ENCODE measurements at regions not wholly inside any gene's neighbourhood (a gene's known extent, or its start where the extent isn't known, plus 50 kb on each side); places are given as distances from the start of the nearest gene placed in this dataset.

DNA sequence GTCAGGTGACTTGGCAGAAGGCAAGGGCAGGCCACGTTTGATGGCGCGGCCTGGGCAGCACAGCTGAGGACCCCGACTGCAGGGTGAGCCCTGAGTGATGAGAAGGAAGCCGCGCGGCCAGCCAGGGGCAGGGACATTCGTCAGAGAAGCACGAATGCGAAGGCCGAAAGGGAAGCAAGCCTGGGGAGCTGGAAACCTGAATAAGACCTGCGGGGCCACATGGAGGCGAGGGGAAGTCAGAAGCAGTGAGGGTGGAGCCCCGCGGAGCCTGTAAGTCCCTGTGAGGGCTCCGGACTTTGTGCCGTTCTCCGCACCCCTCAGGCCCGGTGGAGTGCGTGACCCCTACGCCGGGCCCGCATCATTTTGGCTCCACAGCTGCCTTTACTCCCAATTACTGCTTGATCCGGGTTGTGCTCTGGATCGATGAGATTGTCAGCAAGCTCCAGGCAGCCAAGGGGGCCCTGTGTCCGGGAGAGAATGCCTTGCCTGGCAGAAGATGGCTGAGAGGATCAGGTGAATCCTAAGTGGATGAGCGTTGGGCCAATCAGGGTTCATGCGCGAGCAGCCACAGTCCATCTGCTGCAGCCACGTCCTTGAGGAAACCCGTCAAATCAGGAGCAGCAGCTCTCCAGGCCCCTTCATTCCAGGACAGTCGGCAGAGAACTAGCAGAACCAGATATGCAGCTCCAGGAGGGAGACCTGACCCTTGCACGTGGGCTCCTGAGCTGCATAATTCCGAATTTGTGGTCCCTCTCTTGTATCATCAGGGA is 293.3 kb upstream of the SHH start:
- TF ChIP-seq YY1 (IDR thresholded peaks at IDR 0.05; ENCODE audit: low read depth) (no peak), ZBTB7A (IDR thresholded peaks at IDR 0.05; ENCODE audit: low read depth) (no peak), TAF1 (IDR thresholded peaks at IDR 0.05; ENCODE audit: low read depth) (no peak), CREB1 (IDR thresholded peaks at IDR 0.05; ENCODE audit: low read depth) (no peak), EP300 (IDR thresholded peaks at IDR 0.05; ENCODE audit: borderline replicate concordance) (no peak), RAD21 (IDR thresholded peaks at IDR 0.05; ENCODE audit: low read depth) (no peak), TCF12 (IDR thresholded peaks at IDR 0.05; ENCODE audit: low read depth) (no peak)

DNA sequence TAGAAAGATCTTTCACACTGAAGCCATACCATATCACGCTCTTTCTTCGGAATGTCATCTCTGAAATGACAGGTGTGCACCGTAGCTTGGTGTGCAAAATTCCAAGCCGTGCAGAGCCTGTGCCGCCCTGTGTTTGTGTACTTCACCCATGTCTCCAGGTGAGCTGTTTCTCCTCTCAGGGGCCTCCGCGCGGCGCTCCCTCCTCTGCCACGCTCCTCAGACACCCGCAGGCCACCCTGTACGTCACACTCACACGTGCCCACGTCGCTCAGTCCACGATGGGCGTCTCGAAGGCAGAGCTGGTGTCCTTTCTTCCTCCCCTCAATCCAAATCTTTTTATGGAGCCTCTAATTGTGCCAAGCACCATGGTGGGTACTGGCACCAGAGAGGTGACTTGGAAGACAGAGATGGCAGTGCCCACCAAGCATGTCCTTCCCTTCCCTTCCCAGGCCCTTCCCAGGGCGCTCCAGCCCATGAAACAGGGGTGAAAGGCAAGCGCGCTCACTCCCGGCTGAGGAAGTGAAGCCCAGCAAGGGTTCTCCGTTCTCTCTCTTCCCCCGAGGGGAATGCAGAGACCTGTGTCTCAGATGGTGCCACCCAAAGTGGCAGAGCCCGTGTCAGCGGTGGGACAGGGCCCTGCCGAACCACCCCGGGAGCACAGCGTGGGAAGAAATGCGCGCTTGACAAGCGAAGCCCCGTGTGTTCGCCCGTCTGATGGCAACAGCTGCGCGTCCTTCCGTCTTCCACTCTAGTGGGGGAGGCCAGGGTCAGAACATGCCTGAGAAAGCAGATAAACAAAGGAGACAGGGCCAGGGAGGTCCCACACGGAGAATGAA is 292.5 kb upstream of the SHH start:
- TF ChIP-seq CEBPB (IDR thresholded peaks at IDR 0.05) (no peak), TAF1 (IDR thresholded peaks at IDR 0.05; ENCODE audit: low read depth) (no peak), NFIC (IDR thresholded peaks at IDR 0.05) (no peak)

DNA sequence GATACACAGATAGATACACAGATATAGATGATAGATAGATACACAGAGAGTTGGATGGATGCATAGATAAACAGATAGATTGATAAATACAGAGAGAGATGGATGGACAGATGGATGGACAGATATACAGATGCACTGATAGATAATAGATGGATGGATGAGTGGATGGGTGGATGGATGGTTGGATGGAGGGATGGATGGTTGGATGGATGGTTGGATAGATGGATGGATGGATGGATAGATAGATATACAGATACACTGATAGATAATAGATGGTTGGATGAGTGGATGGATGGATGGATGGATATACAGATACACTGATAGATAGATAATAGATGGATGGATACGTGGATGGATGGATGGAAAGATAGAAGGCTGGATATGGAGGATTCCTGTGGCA is 290.0 kb upstream of the SHH start:
- TF ChIP-seq TCF12 (IDR thresholded peaks at IDR 0.05; ENCODE audit: low read depth) (no peak), FOXM1 (IDR thresholded peaks at IDR 0.05; ENCODE audit: borderline replicate concordance, low read depth) (no peak), CREB1 (IDR thresholded peaks at IDR 0.05; ENCODE audit: low read depth) (no peak), YY1 (IDR thresholded peaks at IDR 0.05; ENCODE audit: low read depth) (no peak), EGR1 (IDR thresholded peaks at IDR 0.05) (no peak), TEAD4 (IDR thresholded peaks at IDR 0.05) (no peak), ZBTB7A (IDR thresholded peaks at IDR 0.05; ENCODE audit: low read depth) (no peak), NFIC (IDR thresholded peaks at IDR 0.05) (no peak), CEBPB (IDR thresholded peaks at IDR 0.05) (no peak), RAD21 (IDR thresholded peaks at IDR 0.05; ENCODE audit: low read depth) (no peak), EP300 (IDR thresholded peaks at IDR 0.05; ENCODE audit: borderline replicate concordance) (no peak), TAF1 (IDR thresholded peaks at IDR 0.05; ENCODE audit: low read depth) (no peak)
- TF ChIP-seq, protein P1, sequence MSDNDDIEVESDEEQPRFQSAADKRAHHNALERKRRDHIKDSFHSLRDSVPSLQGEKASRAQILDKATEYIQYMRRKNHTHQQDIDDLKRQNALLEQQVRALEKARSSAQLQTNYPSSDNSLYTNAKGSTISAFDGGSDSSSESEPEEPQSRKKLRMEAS (IDR thresholded peaks at IDR 0.05), result no peak
- TF ChIP-seq, protein P2, sequence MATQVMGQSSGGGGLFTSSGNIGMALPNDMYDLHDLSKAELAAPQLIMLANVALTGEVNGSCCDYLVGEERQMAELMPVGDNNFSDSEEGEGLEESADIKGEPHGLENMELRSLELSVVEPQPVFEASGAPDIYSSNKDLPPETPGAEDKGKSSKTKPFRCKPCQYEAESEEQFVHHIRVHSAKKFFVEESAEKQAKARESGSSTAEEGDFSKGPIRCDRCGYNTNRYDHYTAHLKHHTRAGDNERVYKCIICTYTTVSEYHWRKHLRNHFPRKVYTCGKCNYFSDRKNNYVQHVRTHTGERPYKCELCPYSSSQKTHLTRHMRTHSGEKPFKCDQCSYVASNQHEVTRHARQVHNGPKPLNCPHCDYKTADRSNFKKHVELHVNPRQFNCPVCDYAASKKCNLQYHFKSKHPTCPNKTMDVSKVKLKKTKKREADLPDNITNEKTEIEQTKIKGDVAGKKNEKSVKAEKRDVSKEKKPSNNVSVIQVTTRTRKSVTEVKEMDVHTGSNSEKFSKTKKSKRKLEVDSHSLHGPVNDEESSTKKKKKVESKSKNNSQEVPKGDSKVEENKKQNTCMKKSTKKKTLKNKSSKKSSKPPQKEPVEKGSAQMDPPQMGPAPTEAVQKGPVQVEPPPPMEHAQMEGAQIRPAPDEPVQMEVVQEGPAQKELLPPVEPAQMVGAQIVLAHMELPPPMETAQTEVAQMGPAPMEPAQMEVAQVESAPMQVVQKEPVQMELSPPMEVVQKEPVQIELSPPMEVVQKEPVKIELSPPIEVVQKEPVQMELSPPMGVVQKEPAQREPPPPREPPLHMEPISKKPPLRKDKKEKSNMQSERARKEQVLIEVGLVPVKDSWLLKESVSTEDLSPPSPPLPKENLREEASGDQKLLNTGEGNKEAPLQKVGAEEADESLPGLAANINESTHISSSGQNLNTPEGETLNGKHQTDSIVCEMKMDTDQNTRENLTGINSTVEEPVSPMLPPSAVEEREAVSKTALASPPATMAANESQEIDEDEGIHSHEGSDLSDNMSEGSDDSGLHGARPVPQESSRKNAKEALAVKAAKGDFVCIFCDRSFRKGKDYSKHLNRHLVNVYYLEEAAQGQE (IDR thresholded peaks at IDR 0.05; ENCODE audit: low read depth), result no peak
- TF ChIP-seq, protein P3, sequence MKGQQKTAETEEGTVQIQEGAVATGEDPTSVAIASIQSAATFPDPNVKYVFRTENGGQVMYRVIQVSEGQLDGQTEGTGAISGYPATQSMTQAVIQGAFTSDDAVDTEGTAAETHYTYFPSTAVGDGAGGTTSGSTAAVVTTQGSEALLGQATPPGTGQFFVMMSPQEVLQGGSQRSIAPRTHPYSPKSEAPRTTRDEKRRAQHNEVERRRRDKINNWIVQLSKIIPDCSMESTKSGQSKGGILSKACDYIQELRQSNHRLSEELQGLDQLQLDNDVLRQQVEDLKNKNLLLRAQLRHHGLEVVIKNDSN (IDR thresholded peaks at IDR 0.05), result no peak

DNA sequence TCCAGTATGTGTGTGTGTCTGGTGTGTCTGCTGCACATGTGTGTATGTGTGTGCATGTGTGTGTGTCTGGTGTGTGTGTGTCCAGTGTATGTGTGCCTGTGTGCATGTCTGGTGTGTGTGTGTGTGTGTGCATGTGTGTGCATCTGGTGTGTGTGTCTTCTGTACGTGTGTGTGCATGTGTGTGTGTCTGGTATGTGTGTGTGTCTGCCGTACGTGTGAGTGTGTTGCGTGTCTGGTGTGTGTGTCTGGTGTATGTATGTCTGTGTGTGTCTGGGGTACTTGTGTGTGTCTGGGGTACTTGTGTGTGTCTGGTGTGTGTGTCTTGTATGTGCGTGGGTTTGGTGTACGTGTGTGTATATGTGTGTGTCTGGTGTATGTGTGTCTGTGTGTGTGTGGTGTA is 289.1 kb upstream of the SHH start:
- TF ChIP-seq YY1 (IDR thresholded peaks at IDR 0.05; ENCODE audit: low read depth) (no peak), NFIC (IDR thresholded peaks at IDR 0.05) (no peak), TEAD4 (IDR thresholded peaks at IDR 0.05) (no peak)
- TF ChIP-seq, protein P2 (IDR thresholded peaks at IDR 0.05; ENCODE audit: low read depth), result no peak

DNA sequence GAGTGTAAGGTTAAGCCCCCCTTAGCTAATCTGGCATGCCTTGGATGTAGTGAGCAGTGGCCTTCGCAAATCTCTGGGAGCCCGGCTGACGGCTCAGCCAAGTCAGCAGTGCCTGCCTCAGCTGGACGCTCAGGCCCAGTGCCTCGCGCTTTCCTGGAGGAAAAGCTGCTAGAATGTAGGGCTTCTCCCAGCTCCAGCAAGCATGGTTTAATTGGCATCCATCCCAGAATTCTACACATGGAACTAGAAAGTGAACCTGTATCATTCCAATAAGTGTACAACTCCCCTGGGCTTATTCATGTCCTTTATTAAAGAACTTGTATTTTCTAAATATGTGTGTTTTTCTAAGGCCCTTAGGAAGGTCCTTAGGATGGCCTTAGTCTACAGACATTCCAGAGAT is 287.8 kb upstream of the SHH start:
- no peak for TF ChIP-seq RAD21 (IDR thresholded peaks at IDR 0.05; ENCODE audit: low read depth)
- TF ChIP-seq FOXM1 (IDR thresholded peaks at IDR 0.05; ENCODE audit: borderline replicate concordance, low read depth), result no peak
- TF ChIP-seq CREB1 (IDR thresholded peaks at IDR 0.05; ENCODE audit: low read depth), result no peak
- no peak for TF ChIP-seq EP300 (IDR thresholded peaks at IDR 0.05; ENCODE audit: borderline replicate concordance)
- no peak for TF ChIP-seq CEBPB (IDR thresholded peaks at IDR 0.05)
- TF ChIP-seq ZBTB7A (IDR thresholded peaks at IDR 0.05; ENCODE audit: low read depth), result no peak
- no peak for TF ChIP-seq EGR1 (IDR thresholded peaks at IDR 0.05)
- TF ChIP-seq TCF12 (IDR thresholded peaks at IDR 0.05; ENCODE audit: low read depth), result no peak
- TF ChIP-seq, protein P2 (IDR thresholded peaks at IDR 0.05; ENCODE audit: low read depth), result no peak
- no peak for TF ChIP-seq TAF1 (IDR thresholded peaks at IDR 0.05; ENCODE audit: low read depth)
- TF ChIP-seq, protein P3 (IDR thresholded peaks at IDR 0.05), result no peak
- TF ChIP-seq NFIC (IDR thresholded peaks at IDR 0.05), result no peak
- TF ChIP-seq, protein P1 (IDR thresholded peaks at IDR 0.05), result no peak
- TF ChIP-seq TEAD4 (IDR thresholded peaks at IDR 0.05), result no peak

Data from Ishikawa (cell line).